ENCODE measurements at regions not wholly inside any gene's neighbourhood (a gene's known extent, or its start where the extent isn't known, plus 50 kb on each side); places are given as distances from the start of the nearest gene placed in this dataset.

DNA sequence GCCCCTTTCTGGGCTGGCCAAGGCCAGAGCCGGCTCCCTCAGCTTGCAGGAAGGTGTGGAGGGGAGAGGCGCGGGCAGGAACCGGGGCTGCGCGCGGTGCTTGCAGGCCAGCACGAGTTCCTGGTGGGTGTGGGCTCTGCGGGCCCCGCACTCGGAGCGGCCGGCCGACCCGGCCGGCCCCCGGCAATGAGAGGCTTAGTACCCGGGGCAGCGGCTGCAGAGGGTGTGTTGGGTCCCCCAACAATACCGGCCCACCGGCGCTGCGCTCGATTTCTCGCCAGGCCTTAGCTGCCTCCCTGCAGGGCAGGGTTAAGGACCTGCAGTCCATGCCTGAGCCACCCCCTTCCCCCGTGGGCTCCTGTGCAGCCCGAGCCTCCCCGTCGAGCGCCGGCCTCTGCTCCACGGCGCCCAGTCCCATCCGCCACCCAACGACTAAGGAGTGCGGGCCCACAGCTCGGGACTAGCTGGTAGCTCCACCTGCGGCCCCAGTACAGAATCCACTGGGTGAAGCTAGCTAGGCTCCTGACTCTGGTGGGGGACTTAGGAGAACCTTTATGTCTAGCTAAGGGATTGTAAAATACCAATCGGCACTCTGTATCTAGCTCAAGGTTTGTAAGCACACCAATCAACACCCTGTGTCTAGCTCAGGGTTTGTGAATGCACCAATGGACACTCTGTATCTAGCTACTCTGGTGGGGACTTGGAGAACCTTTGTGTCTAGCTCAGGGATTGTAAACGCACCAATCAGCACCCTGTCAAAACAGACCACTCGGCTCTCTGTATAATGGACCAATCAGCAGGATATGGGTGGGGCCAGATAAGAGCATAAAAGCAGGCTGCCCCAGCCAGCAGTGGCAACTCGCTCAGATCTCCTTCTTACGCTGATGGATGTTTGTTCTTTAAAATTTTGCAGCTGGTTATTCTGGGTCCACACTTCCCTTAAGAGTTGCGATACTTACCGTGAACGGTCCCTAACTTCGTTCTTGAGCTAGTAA lies 167.4 kb upstream of the RREB1 start:
- DNase-seq (no peak), ATAC-seq (peak in 1 of 4 donors; percentile 14)
- no peaks in the 10 kb centered on the region for H3K36me3 ChIP-seq
- TF ChIP-seq, protein P1, sequence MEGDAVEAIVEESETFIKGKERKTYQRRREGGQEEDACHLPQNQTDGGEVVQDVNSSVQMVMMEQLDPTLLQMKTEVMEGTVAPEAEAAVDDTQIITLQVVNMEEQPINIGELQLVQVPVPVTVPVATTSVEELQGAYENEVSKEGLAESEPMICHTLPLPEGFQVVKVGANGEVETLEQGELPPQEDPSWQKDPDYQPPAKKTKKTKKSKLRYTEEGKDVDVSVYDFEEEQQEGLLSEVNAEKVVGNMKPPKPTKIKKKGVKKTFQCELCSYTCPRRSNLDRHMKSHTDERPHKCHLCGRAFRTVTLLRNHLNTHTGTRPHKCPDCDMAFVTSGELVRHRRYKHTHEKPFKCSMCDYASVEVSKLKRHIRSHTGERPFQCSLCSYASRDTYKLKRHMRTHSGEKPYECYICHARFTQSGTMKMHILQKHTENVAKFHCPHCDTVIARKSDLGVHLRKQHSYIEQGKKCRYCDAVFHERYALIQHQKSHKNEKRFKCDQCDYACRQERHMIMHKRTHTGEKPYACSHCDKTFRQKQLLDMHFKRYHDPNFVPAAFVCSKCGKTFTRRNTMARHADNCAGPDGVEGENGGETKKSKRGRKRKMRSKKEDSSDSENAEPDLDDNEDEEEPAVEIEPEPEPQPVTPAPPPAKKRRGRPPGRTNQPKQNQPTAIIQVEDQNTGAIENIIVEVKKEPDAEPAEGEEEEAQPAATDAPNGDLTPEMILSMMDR (IDR thresholded peaks at IDR 0.05): no peak
- TF ChIP-seq POLR2A (IDR thresholded peaks at IDR 0.05): no peak
- WGBS, 4 donors: 80 to 84% (median 83%) methylated on average over 30 to 47 of the region's 47 CpGs
- H3K27me3 ChIP-seq: no peaks in the 10 kb centered on the region
- H3K4me3 ChIP-seq: no peak overlapping the region
- H3K27ac ChIP-seq: no peak overlapping the region
- H3K9me3 ChIP-seq: no peaks in the 10 kb centered on the region
- H3K4me1 ChIP-seq: peaks cover 0 to 10% (median 3%) of the 10 kb centered on the region in 12 donors
- intact Hi-C loops (cut with DNase I): no loop called here

DNA sequence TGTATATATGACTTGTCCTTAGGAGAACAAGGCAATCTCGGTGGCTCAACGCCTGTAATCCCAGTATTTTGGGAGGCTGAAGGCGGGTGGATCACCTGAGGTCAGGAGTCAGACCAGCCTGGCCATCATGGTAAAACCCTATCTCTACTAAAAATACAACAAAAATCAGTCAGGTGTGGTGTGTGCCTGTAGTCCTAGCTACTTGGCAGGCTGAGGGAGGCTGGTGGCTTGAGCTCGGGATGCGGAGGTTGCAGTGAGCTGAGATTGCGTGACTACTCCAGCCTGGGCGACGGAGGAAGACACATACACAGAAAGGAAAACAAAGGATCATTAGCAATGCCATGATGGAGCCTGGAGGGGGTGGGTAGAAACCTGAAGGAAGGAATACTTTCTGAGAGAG lies 166.6 kb upstream of the RREB1 start:
- intact Hi-C loops (cut with DNase I): no loop called here
- Histone ChIP-seq H3K4me3 (no peak overlapping the region), H3K27me3 (no peaks in the 10 kb centered on the region), H3K27ac (no peak overlapping the region), H3K36me3 (no peaks in the 10 kb centered on the region), H3K4me1 (peaks cover 0 to 10% (median 3%) of the 10 kb centered on the region in 12 donors), H3K9me3 (no peaks in the 10 kb centered on the region)
- WGBS, 4 donors: 98 to 99% (median 98%) methylated on average over 8 of the region's 8 CpGs
- no peak for TF ChIP-seq POLR2A (IDR thresholded peaks at IDR 0.05)
- TF ChIP-seq, protein P1 (IDR thresholded peaks at IDR 0.05): no peak
- DNase-seq (no peak), ATAC-seq (no peak)

DNA sequence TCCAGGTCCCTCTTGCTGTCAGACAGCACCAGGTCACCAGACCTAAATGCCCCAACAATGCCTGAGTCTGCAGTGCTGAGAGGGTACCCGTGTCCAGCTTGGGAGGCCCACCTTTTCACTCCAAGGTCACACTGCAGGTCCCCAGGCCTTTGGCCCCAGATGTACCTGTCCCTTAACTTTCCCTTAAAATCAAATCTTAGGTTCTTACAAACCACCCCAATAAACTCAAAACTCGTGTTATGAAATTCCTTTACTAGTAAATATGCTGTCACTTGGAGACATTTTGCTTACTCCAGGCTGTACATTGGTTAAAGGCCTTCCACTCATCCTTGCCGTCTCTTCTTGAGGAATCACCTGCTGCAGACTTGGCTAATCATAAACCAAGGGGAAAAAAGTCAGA lies 165.7 kb upstream of the RREB1 start:
- no peak for DNase-seq
- WGBS, 4 donors: 79 to 89% (median 85%) methylated on average over 3 of the region's 3 CpGs

DNA sequence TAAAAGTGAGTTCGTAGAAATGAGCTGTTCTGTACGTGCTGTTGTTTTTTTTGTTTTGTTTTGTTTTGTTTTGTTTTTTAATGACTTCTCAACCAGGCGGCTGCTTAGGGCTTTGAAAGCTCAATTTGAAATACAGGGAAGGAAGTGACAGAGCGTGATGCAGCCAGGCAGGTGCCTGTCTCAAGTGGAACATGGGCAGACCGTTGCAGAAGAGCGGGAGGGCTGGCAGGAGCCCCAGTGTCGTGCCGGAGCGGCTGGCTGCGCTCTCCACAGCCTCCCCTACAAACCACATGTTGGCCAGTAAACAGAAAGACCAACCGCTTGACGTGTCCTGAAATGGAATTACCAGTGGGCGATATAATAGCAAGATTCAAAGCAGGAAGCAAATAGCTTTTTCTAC lies 164.9 kb upstream of the RREB1 start:
- intact Hi-C loops (cut with DNase I): no loop called here

More for the DNA sequence above, 165.7 kb upstream of the RREB1 start:
- ATAC-seq: no peak
- Histone ChIP-seq H3K36me3 (no peaks in the 10 kb centered on the region), H3K27ac (no peak overlapping the region), H3K27me3 (no peaks in the 10 kb centered on the region), H3K9me3 (no peaks in the 10 kb centered on the region), H3K4me3 (no peak overlapping the region), H3K4me1 (peaks cover 0 to 10% (median 3%) of the 10 kb centered on the region in 12 donors)
- TF ChIP-seq POLR2A (IDR thresholded peaks at IDR 0.05): no peak
- TF ChIP-seq, protein P1 (IDR thresholded peaks at IDR 0.05): no peak
- intact Hi-C loops (cut with DNase I): no loop called here

More for the DNA sequence above, 164.9 kb upstream of the RREB1 start:
- ATAC-seq (peak; percentile 93 to 99 (median 98)), DNase-seq (peak; percentile 61 to 82 (median 74))
- TF ChIP-seq POLR2A (IDR thresholded peaks at IDR 0.05): no peak
- TF ChIP-seq, protein P1 (IDR thresholded peaks at IDR 0.05): no peak
- Histone ChIP-seq H3K36me3 (no peaks in the 10 kb centered on the region), H3K4me3 (peak overlapping the region in 7 of 12 donors; percentile 1 to 36 (median 16)), H3K27ac (peak overlapping the region in 5 of 12 donors; percentile 19 to 60 (median 37)), H3K4me1 (peaks cover 0 to 10% (median 3%) of the 10 kb centered on the region in 12 donors), H3K27me3 (no peaks in the 10 kb centered on the region), H3K9me3 (no peaks in the 10 kb centered on the region)
- 17 to 31% (median 26%) methylated on average over 13 of the region's 13 CpGs for WGBS, 4 donors

Measured in heart left ventricle (tissue), 16 donors.